ENCODE measurements at regions not wholly inside any gene's neighbourhood (a gene's known extent, or its start where the extent isn't known, plus 50 kb on each side); places are given as distances from the start of the nearest gene placed in this dataset.

DNA sequence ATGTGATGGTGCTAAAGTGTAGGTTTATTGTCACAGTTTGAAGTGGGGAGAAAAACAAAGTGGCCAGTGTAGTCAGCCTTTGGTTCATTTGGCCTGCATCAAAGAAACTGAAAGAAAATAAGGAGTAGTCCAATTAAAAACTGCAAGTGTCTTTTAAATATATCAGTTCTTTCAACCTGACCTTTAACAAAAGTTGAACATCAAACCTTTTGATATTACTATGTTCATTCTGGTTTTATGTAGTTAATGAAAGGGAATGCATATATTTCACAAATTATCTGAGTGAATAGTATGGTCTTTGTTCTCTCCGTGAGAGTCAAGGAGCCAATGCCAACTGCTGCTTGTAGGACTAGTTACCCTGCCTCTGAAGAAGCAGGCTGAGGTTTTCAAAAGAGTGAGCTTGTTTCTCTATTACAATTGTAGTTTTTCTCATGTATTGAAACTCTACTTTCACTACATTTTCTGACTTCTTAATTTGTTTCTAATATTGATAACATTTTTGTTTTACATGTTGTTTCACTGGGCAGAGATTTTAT is 1160.8 kb upstream of the LRRTM3 start:
- DNase-seq (ENCODE audit: low spot score) = no peak
- TF ChIP-seq, protein P1, sequence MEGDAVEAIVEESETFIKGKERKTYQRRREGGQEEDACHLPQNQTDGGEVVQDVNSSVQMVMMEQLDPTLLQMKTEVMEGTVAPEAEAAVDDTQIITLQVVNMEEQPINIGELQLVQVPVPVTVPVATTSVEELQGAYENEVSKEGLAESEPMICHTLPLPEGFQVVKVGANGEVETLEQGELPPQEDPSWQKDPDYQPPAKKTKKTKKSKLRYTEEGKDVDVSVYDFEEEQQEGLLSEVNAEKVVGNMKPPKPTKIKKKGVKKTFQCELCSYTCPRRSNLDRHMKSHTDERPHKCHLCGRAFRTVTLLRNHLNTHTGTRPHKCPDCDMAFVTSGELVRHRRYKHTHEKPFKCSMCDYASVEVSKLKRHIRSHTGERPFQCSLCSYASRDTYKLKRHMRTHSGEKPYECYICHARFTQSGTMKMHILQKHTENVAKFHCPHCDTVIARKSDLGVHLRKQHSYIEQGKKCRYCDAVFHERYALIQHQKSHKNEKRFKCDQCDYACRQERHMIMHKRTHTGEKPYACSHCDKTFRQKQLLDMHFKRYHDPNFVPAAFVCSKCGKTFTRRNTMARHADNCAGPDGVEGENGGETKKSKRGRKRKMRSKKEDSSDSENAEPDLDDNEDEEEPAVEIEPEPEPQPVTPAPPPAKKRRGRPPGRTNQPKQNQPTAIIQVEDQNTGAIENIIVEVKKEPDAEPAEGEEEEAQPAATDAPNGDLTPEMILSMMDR (IDR thresholded peaks at IDR 0.05; ENCODE audit: extremely low read depth, missing control alignments) = no peak

DNA sequence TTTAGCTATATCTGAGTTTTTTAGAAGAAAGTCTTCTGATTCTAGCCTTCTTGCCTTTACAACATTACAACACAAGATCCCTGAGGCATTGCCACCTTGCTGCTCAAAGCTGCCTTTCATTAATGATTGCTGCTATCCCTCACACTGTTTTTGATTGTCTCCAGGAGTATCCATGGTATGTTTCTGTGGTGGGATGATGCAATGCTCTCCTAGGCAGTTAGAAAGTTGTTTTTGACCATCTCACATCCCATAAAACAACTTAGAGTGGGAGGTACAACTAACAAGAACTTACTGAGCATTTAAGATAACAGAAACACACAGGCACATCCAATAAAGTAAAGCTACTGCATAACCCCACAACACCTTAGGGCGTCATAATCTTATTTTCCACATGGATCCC is 1156.0 kb upstream of the LRRTM3 start:
- no peak for DNase-seq (ENCODE audit: low spot score)
- TF ChIP-seq, protein P1 (IDR thresholded peaks at IDR 0.05; ENCODE audit: extremely low read depth, missing control alignments) = no peak

DNA sequence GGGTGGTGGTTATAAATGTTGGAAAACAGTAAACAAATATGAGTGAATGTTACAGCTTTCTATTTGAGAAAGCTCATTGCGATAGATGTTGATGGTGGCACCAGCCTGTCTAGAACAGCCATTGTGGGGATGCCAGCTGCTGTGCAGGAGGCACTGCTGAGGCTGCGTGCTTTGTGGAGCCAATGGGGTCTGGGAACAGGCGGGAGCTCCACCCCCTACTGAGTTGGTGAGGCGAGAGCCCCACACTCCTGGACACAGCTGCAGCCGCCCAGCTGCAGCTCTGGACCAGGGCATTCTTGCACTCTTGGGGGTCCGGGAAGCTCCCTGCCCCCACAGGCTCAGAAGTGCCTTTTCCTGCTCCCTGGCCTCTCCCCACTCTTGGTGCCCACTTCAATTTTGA is 1147.1 kb upstream of the LRRTM3 start:
- DNase-seq (ENCODE audit: low spot score) = no peak
- TF ChIP-seq, protein P1 (IDR thresholded peaks at IDR 0.05; ENCODE audit: extremely low read depth, missing control alignments) = no peak

DNA sequence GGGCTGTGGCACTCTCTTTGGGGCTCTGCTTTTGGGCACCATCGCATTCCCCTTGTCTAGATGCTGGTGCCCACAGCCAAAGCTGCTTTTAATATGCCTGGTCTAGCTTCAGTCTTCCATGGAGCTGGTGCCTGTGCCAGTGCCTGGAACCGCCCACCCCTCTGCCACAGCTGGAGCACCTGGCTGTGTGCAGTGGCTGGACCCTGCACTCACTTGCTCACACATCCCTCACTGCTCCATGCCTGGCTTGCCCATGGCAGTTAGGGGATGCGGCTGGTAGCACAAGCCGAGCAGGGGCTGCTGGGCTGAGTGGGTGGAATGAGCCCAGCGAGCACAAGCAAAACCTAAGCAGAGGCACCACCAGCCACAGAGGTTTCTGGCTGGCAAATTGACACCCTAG is 1145.9 kb upstream of the LRRTM3 start:
- TF ChIP-seq, protein P1 (IDR thresholded peaks at IDR 0.05; ENCODE audit: extremely low read depth, missing control alignments) = no peak
- DNase-seq (ENCODE audit: low spot score) = no peak

DNA sequence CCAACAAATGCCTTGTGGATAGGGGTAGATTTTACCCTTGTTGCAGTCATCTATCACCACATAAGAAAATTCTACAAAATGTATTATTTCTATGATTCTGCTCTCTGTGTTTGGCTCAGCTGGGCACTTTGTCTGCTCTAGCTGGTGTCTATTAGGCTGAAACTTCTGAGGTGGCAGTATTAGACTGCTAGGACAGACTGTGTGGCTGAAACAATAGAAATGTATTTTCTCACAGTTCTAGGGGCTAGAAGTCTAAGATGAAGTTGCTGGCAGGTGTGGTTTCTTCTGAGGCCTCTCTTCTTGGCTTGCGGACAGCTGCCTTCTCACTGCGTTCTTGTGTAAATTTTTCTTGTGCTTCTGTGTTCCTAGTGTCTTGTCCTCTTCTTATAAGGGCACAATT is 1139.6 kb upstream of the LRRTM3 start:
- no peak for DNase-seq (ENCODE audit: low spot score)
- TF ChIP-seq, protein P1 (IDR thresholded peaks at IDR 0.05; ENCODE audit: extremely low read depth, missing control alignments) = no peak

DNA sequence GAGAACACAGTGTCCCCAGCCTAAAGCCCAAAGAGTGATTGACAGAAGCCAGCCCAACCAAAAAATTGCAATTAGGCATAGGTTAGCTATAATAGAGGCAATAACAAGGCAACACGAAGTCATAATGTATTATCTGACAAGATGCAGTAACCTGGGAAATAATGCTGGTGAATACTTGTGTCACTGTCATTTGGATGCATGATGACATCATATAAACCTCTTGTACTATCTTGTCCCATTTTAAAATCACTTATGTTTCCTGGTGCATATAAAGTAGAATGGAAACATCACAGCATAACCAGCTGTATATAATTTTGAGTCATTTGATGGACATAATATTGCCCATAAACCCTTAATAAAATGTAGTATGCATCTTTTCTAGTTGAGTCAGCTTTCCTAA is 1138.3 kb upstream of the LRRTM3 start:
- no peak for DNase-seq (ENCODE audit: low spot score)

DNA sequence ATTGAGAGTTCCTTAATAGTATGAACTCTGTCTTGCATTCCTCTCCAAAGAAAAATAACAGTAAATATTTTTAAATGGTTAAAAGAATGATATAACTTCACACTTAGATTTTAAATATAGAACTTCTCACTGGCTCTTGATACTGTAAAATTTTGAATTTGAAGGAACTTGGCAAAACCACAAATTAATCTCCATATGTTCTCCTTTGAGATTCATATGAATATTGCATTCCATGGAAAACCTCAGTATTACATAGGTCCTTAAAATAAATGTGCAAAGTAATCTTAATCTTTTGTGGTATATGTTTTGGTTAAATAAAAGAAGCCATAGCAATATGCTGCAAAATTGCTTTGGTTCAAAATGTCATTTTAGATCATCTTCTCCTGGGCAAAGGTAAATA is 1137.6 kb upstream of the LRRTM3 start:
- TF ChIP-seq, protein P1 (IDR thresholded peaks at IDR 0.05; ENCODE audit: extremely low read depth, missing control alignments) = no peak
- no peak for DNase-seq (ENCODE audit: low spot score)

More for the DNA sequence above, 1138.3 kb upstream of the LRRTM3 start:
- TF ChIP-seq, protein P1 (IDR thresholded peaks at IDR 0.05; ENCODE audit: extremely low read depth, missing control alignments) = no peak

All from GM20000 (cell line).